ENCODE measurements at regions not wholly inside any gene's neighbourhood (a gene's known extent, or its start where the extent isn't known, plus 50 kb on each side); places are given as distances from the start of the nearest gene placed in this dataset.
"Not testable (repeated sequence)": the region's sequence is repeated elsewhere in the genome, so short reads cannot be mapped to it uniquely, and the experiment has no call there.

- DNase-seq (ENCODE audit: low read depth, low spot score) = not testable (repeated sequence)
Measured at GRCh38 chr2:13389172-13389571, 672.4 kb downstream of the TRIB2 start.

- DNase-seq (ENCODE audit: low read depth, low spot score) = no peak
Measured at GRCh38 chr2:13390676-13391075, 673.9 kb downstream of the TRIB2 start.

- no peak for DNase-seq (ENCODE audit: low read depth, low spot score)
Measured at GRCh38 chr2:13401312-13401711, 684.6 kb downstream of the TRIB2 start.

- DNase-seq (ENCODE audit: low read depth, low spot score) = no peak
Measured at GRCh38 chr2:13413989-13414388, 697.3 kb downstream of the TRIB2 start.

GRCh38 chr2:13414897-13415296, 698.2 kb downstream of the TRIB2 start:
- DNase-seq (ENCODE audit: low read depth, low spot score) = no peak

- no peak for DNase-seq (ENCODE audit: low read depth, low spot score)
Measured at GRCh38 chr2:13433954-13434353, 717.2 kb downstream of the TRIB2 start.

GRCh38 chr2:13443554-13444261, 727.0 kb downstream of the TRIB2 start:
- DNase-seq (ENCODE audit: low read depth, low spot score) = not testable (repeated sequence)

- DNase-seq (ENCODE audit: low read depth, low spot score) = no peak
Measured at GRCh38 chr2:13462464-13462863, 745.7 kb downstream of the TRIB2 start.

GRCh38 chr2:13466076-13466475, 749.3 kb downstream of the TRIB2 start:
- no peak for DNase-seq (ENCODE audit: low read depth, low spot score)

- DNase-seq (ENCODE audit: low read depth, low spot score) = no peak
Measured at GRCh38 chr2:13474538-13474937, 757.8 kb downstream of the TRIB2 start.

- DNase-seq (ENCODE audit: low read depth, low spot score) = no peak
Measured at GRCh38 chr2:13480057-13480456, 763.3 kb downstream of the TRIB2 start.

- DNase-seq (ENCODE audit: low read depth, low spot score) = no peak
Measured at GRCh38 chr2:13481201-13481600, 764.5 kb downstream of the TRIB2 start.

GRCh38 chr2:13485256-13485655, 768.5 kb downstream of the TRIB2 start:
- DNase-seq (ENCODE audit: low read depth, low spot score) = no peak

- DNase-seq (ENCODE audit: low read depth, low spot score) = no peak
Measured at GRCh38 chr2:13488965-13489364, 772.2 kb downstream of the TRIB2 start.

- no peak for DNase-seq (ENCODE audit: low read depth, low spot score)
Measured at GRCh38 chr2:13492262-13492661, 775.5 kb downstream of the TRIB2 start.

- no peak for DNase-seq (ENCODE audit: low read depth, low spot score)
Measured at GRCh38 chr2:13495051-13495450, 778.3 kb downstream of the TRIB2 start.

- no peak for DNase-seq (ENCODE audit: low read depth, low spot score)
Measured at GRCh38 chr2:13504808-13505207, 788.1 kb downstream of the TRIB2 start.

GRCh38 chr2:13508671-13509070, 791.9 kb downstream of the TRIB2 start:
- DNase-seq (ENCODE audit: low read depth, low spot score) = no peak

- DNase-seq (ENCODE audit: low read depth, low spot score) = no peak
Measured at GRCh38 chr2:13515254-13515653, 798.5 kb downstream of the TRIB2 start.

- DNase-seq (ENCODE audit: low read depth, low spot score) = no peak
Measured at GRCh38 chr2:13522096-13522495, 805.4 kb downstream of the TRIB2 start.

- DNase-seq (ENCODE audit: low read depth, low spot score) = no peak
Measured at GRCh38 chr2:13522917-13523821, 806.4 kb downstream of the TRIB2 start.

GRCh38 chr2:13524492-13524891, 807.8 kb downstream of the TRIB2 start:
- no peak for DNase-seq (ENCODE audit: low read depth, low spot score)
